GM23248 (cell line): ENCODE measurements at regions not wholly inside any gene's neighbourhood (a gene's known extent, or its start where the extent isn't known, plus 50 kb on each side); places are given as distances from the start of the nearest gene placed in this dataset.

ENCODE experiments used
- DNase-seq: peaks from one replicate; pipeline ENCODE4 v3.0.0-alpha.2; 2015
- H2AFZ ChIP-seq: fragments of 200-600 bp; sonication (generic); 2 replicates; pipeline ENCODE4 v1.6.1; 2016; ENCODE audit warnings: antibody characterized with exemption
- H3F3A ChIP-seq: fragments of 200-600 bp; sonication (generic); 2 replicates; pipeline ENCODE4 v1.6.1; 2016; ENCODE audit warnings: mild to moderate bottlenecking, antibody characterized with exemption, mixed run types; ENCODE audit not compliant: insufficient read depth
- H3K27ac ChIP-seq: fragments of 200-600 bp; sonication (generic); 2 replicates; pipeline ENCODE4 v1.5.1; 2016; ENCODE audit warnings: mild to moderate bottlenecking
- H3K27me3 ChIP-seq: fragments of 200-600 bp; sonication (generic); replicated peaks from 2 replicates; pipeline ENCODE4 v1.6.1; 2016; ENCODE audit warnings: mild to moderate bottlenecking; ENCODE audit not compliant: insufficient read depth
- H3K36me3 ChIP-seq: fragments of 200-600 bp; sonication (generic); 2 replicates; pipeline ENCODE4 v1.6.1; 2016; ENCODE audit warnings: low read depth, mild to moderate bottlenecking
- H3K4me1 ChIP-seq: fragments of 200-600 bp; sonication (generic); 2 replicates; pipeline ENCODE4 v1.6.1; 2016; ENCODE audit warnings: mild to moderate bottlenecking; ENCODE audit not compliant: insufficient read depth
- H3K4me2 ChIP-seq: fragments of 200-600 bp; sonication (generic); one replicate; pipeline ENCODE4 v1.6.1; 2016; ENCODE audit warnings: mild to moderate bottlenecking; ENCODE audit not compliant: unreplicated experiment
- H3K4me3 ChIP-seq: fragments of 200-600 bp; sonication (generic); 2 replicates; pipeline ENCODE4 v1.5.1; 2016; ENCODE audit warnings: mild to moderate bottlenecking
- H3K79me2 ChIP-seq: fragments of 200-600 bp; sonication (generic); 2 replicates; pipeline ENCODE4 v1.6.1; 2016; ENCODE audit warnings: mild to moderate bottlenecking; ENCODE audit not compliant: insufficient read depth
- H3K9ac ChIP-seq: fragments of 200-600 bp; sonication (generic); 2 replicates; pipeline ENCODE4 v1.6.1; 2016; ENCODE audit warnings: mild to moderate bottlenecking
- H3K9me2 ChIP-seq: fragments of 200-600 bp; sonication (generic); 2 replicates; pipeline ENCODE4 v1.6.1; 2016; ENCODE audit warnings: mixed run types, mild to moderate bottlenecking, moderate library complexity; ENCODE audit not compliant: insufficient read depth
- H3K9me3 ChIP-seq: fragments of 200-600 bp; sonication (generic); one replicate; pipeline ENCODE4 v1.6.1; 2017; ENCODE audit warnings: low read depth
- H4K20me1 ChIP-seq: fragments of 200-600 bp; sonication (generic); 2 replicates; pipeline ENCODE4 v1.6.0; 2016; ENCODE audit not compliant: insufficient read depth
- EZH2 ChIP-seq: fragments of 200-600 bp; sonication (generic); IDR thresholded peaks from 2 replicates; pipeline ENCODE4 v1.6.1; 2018; ENCODE audit warnings: antibody characterized with exemption, mild to moderate bottlenecking; ENCODE audit not compliant: insufficient read depth, poor library complexity, severe bottlenecking
- EZH2phosphoT487 ChIP-seq: fragments of 200-600 bp; sonication (generic); IDR thresholded peaks from 2 replicates; pipeline ENCODE4 v1.6.1; 2018; ENCODE audit warnings: antibody characterized with exemption, moderate library complexity, mild to moderate bottlenecking, low read depth; ENCODE audit not compliant: insufficient read depth
- WGBS, 2 experiments: methylation state at CpG; one replicate each; pipeline ENCODE4 v1.1.6; 2015 to 2017; ENCODE audit warnings: low lambda C conversion rate in 2 of 2, low coverage in 1 of 2; ENCODE audit errors: missing lambda C conversion rate in 2 of 2; 5-methylcytosine and 5-hydroxymethylcytosine counted together
- in situ Hi-C: fragments of 300-500 bp; cut with MboI; formaldehyde crosslinking; loops from 2 replicates; pipeline ENCODE4 v1.15.0; 2020

DNA sequence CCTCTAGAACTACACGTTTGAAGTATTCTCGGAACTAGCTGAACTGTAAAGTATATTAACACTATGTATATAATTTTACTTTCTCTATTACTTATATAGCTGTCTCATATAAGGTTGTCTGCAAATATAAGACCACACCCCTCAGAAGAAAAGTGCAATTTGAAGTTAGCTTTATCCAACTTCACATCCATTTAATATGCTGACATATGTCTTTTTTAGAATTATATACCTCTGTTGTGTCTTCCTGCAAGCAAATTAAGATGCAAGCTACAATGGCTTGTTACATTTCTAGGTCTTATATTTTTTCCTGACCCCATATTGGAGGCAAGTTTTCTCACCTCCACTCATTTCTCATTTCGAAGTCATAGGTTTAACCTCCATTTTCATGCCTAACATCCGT lies 349.0 kb upstream of the AGA start:
- no peak overlapping the region for H2AFZ ChIP-seq
- no peaks in the 10 kb centered on the region for H3K9me2 ChIP-seq
- H3K4me1 ChIP-seq = no peaks in the 10 kb centered on the region
- in situ Hi-C loops = no loop called here
- no peak overlapping the region for H3K4me2 ChIP-seq
- H4K20me1 ChIP-seq = no peaks in the 10 kb centered on the region
- WGBS, 2 experiments = 19 to 20% methylated on average over 4 of the region's 4 CpGs
- no peak overlapping the region for H3K27ac ChIP-seq
- no peak overlapping the region for H3K9ac ChIP-seq
- no peaks in the 10 kb centered on the region for H3K36me3 ChIP-seq
- no peaks in the 10 kb centered on the region for H3K79me2 ChIP-seq
- no peaks in the 10 kb centered on the region for H3K9me3 ChIP-seq
- H3K4me3 ChIP-seq = no peak overlapping the region
- H3K27me3 ChIP-seq = no peaks in the 10 kb centered on the region
- H3F3A ChIP-seq = no peaks in the 10 kb centered on the region
- no peak for DNase-seq
- TF ChIP-seq EZH2phosphoT487 (no peak), EZH2 (no peak)

DNA sequence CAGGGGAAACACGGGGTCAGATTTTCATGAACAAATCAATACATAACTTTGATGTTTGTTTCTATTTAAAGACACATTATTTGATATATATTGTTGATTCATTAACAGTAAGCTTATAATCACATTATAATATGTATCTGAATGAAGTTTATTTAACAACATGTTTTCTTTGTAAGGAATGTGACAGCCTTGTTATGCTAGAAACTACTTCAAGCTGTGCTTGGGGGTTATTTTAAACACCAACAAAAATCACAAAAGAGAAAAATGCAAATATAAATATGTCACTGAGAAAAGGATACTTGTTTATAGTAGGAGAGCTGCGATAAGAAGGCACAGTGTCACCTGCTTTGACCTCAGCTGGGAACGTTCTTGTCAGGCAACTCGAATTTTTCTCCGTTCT lies 354.6 kb upstream of the AGA start:
- H3K36me3 ChIP-seq = no peaks in the 10 kb centered on the region
- H3F3A ChIP-seq = no peaks in the 10 kb centered on the region
- no peak overlapping the region for H2AFZ ChIP-seq
- H4K20me1 ChIP-seq = no peaks in the 10 kb centered on the region
- no peaks in the 10 kb centered on the region for H3K9me3 ChIP-seq
- no peaks in the 10 kb centered on the region for H3K9me2 ChIP-seq
- H3K27me3 ChIP-seq = no peaks in the 10 kb centered on the region
- no peak overlapping the region for H3K4me2 ChIP-seq
- H3K4me1 ChIP-seq = no peaks in the 10 kb centered on the region
- in situ Hi-C loops = no loop called here
- DNase-seq = no peak
- no peak overlapping the region for H3K27ac ChIP-seq
- WGBS, 2 experiments = 16 to 20% methylated on average over 5 of the region's 5 CpGs
- H3K9ac ChIP-seq = no peak overlapping the region
- H3K4me3 ChIP-seq = no peak overlapping the region
- H3K79me2 ChIP-seq = no peaks in the 10 kb centered on the region
- TF ChIP-seq EZH2phosphoT487 (no peak), EZH2 (no peak)

DNA sequence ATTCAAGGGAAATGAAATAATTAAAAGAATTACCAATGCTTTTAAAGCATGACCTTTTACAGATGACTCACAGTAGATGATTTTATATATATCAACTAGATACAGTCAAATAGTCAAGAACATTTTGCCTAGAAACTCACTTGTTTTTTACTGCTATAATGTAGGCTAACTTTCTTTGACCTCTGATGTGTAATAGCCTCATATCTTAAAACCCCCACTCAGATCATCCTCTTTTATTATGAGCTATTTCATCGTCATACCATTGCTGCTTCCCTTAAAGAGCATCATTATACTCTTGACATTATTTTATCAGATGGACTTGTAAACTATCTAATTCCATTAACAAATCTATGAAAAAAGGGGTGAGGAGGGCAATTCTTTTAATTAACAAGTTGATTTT lies 355.9 kb upstream of the AGA start:
- Histone ChIP-seq H3F3A (no peaks in the 10 kb centered on the region), H3K27me3 (no peaks in the 10 kb centered on the region), H3K36me3 (no peaks in the 10 kb centered on the region), H3K9me3 (no peaks in the 10 kb centered on the region), H4K20me1 (no peaks in the 10 kb centered on the region), H3K79me2 (no peaks in the 10 kb centered on the region), H3K4me1 (no peaks in the 10 kb centered on the region), H2AFZ (no peak overlapping the region), H3K4me3 (no peak overlapping the region), H3K4me2 (no peak overlapping the region), H3K9ac (no peak overlapping the region), H3K9me2 (no peaks in the 10 kb centered on the region), H3K27ac (no peak overlapping the region)
- TF ChIP-seq EZH2 (no peak), EZH2phosphoT487 (no peak)
- in situ Hi-C loops = no loop called here
- 0% methylated on average over 1 of the region's 1 CpG for WGBS, 2 experiments
- DNase-seq = no peak

DNA sequence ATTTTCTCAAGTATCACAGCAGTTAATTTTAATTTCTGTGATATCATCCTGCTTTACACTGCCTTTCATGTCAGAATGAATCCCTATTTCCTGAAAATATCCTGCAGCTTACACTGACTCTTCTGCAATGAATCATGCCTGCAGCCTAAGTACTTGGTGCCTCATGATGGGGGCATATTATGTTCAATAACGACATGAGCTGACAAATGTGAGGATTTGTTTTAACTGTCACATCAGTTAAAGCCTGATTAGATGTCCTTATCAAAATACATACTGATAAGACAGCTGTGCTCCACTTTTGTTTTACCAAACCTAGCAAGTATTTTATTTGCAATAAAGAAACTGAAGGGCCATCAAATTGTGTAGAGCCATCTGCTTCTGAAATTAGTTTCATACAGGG lies 359.9 kb upstream of the AGA start:
- TF ChIP-seq EZH2phosphoT487 (no peak), EZH2 (no peak)
- in situ Hi-C loops = no loop called here
- Histone ChIP-seq H3K27ac (no peak overlapping the region), H3K27me3 (no peaks in the 10 kb centered on the region), H3K4me3 (no peak overlapping the region), H3K9me3 (no peaks in the 10 kb centered on the region), H3K4me2 (no peak overlapping the region), H3K4me1 (no peaks in the 10 kb centered on the region), H3K9me2 (no peaks in the 10 kb centered on the region), H2AFZ (no peak overlapping the region), H3K36me3 (no peaks in the 10 kb centered on the region), H4K20me1 (no peaks in the 10 kb centered on the region), H3K79me2 (no peaks in the 10 kb centered on the region), H3F3A (no peaks in the 10 kb centered on the region), H3K9ac (no peak overlapping the region)
- 9 to 29% methylated on average over 1 of the region's 1 CpG for WGBS, 2 experiments
- no peak for DNase-seq

DNA sequence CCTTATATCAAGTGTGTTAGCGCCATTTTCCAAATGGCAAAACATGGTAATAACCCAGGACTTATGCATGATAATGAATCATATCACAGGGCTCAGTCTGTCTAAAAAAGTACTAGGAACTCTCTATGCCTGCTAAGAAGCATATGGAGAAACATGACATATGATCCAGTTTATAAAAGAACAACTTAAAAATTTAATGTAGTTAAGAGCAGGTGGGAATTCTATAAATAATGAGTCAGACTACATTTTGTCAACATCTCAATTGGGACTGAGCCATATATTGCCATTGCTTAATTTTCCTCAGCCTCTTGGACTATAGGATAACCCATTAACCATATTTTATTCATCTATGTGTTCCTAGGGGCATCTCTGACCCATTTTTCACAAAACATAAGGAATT lies 360.4 kb upstream of the AGA start:
- Histone ChIP-seq H3K4me3 (no peak overlapping the region), H3K27ac (no peak overlapping the region), H3K36me3 (no peaks in the 10 kb centered on the region), H2AFZ (no peak overlapping the region), H3K27me3 (no peaks in the 10 kb centered on the region), H3K4me1 (no peaks in the 10 kb centered on the region), H3K4me2 (no peak overlapping the region), H4K20me1 (no peaks in the 10 kb centered on the region), H3K9ac (no peak overlapping the region), H3K9me3 (no peaks in the 10 kb centered on the region), H3F3A (no peaks in the 10 kb centered on the region), H3K79me2 (no peaks in the 10 kb centered on the region), H3K9me2 (no peaks in the 10 kb centered on the region)
- WGBS, 2 experiments = 11 to 19% methylated on average over 1 of the region's 1 CpG
- DNase-seq = no peak
- in situ Hi-C loops = no loop called here
- no peak for TF ChIP-seq EZH2phosphoT487
- TF ChIP-seq EZH2 = no peak
